ENCODE measurements at regions not wholly inside any gene's neighbourhood (a gene's known extent, or its start where the extent isn't known, plus 50 kb on each side); places are given as distances from the start of the nearest gene placed in this dataset.

DNA sequence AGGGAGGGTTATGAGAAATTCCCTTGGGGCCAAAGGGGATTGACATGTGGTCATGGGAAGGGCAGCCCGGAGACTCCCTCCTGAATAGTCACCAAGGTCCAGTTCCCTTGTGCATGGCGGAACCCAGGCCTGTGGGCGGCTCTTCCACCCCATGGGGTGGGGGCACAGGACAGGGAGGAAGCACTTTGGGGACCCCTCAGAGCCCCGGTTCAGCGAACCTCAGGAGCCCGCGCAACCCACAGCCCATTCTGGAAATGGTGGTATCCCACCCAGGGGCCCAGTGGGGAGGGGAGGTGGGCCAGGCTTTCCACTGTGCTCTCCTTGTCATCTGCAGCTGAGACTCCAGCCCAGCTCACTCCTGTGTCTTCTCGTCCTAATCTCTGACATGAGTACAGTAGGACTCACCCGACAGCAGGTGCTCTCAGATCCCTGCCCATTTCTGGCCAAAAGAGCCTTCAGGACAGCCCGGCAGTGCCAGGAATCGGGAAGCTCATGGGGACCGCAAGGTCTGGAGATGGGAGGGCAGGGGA is 255.2 kb upstream of the SFSWAP start:
- no peak overlapping the region for H3K4me3 ChIP-seq (ENCODE audit: low read depth in 1 of 3, low read length in 3 of 3)
- no peak for DNase-seq
- H3K4me1 ChIP-seq (ENCODE audit: control insufficient read depth in 3 of 3, insufficient read depth in 2 of 3, low read depth in 1 of 3, low read length in 2 of 3), result no peaks in the 10 kb centered on the region
- no peak for FAIRE-seq
- no peaks in the 10 kb centered on the region for H3K36me3 ChIP-seq (ENCODE audit: control insufficient read depth in 3 of 3, insufficient read depth in 2 of 3, low read depth in 1 of 3, low read length in 3 of 3)
- no peaks in the 10 kb centered on the region for H3K9me3 ChIP-seq (ENCODE audit: control insufficient read depth in 2 of 2, insufficient read depth in 1 of 2, low read depth in 1 of 2, low read length in 1 of 2)
- H3K27ac ChIP-seq (ENCODE audit: low read depth in 1 of 3, low read length in 2 of 3), result no peak overlapping the region
- 81 to 89% (median 84%) methylated on average over 12 of the region's 12 CpGs for WGBS, 3 donors
- no peaks in the 10 kb centered on the region for H3K27me3 ChIP-seq (ENCODE audit: control insufficient read depth in 3 of 3, insufficient read depth in 3 of 3, low read length in 3 of 3)

DNA sequence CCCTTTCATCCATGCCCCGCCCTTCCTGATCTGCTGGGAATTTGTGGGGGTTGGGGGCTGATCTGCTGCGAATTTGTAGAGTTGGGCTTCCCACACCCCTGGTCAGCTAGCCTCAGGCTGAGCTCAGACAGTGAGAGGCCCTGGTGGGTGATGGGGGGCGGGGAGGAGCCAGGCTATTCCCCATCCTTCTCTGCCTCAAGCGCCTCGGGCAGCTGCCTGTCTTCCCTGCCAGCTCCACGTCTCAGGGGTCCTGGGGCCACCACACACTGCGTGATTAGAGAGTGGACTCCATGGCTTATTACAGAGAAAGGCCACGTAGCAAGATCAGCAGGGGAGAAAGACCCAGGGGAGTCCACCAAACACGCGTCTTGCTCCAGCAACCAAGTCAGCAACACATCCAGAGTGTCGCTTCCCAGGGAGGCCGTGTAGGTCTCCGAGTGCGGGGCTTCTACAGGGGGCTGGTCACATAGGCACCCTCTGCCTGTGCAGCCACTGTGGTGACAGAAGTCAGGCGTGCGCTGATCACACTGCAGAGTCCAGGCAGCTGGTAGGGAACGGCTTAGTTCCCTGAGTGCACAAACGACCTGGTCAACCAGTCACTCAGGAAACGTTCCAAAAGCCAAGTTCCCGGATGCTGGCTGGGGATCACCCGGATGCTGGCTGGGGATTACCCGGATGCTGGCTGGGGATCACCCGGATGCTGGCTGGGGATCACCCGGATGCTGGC is 254.4 kb upstream of the SFSWAP start:
- no peaks in the 10 kb centered on the region for H3K9me3 ChIP-seq (ENCODE audit: control insufficient read depth in 2 of 2, insufficient read depth in 1 of 2, low read depth in 1 of 2, low read length in 1 of 2)
- DNase-seq, result no peak
- no peak for FAIRE-seq
- H3K27ac ChIP-seq (ENCODE audit: low read depth in 1 of 3, low read length in 2 of 3), result no peak overlapping the region
- H3K36me3 ChIP-seq (ENCODE audit: control insufficient read depth in 3 of 3, insufficient read depth in 2 of 3, low read depth in 1 of 3, low read length in 3 of 3), result no peaks in the 10 kb centered on the region
- 68 to 73% (median 70%) methylated on average over 23 to 24 of the region's 24 CpGs for WGBS, 3 donors
- no peaks in the 10 kb centered on the region for H3K4me1 ChIP-seq (ENCODE audit: control insufficient read depth in 3 of 3, insufficient read depth in 2 of 3, low read depth in 1 of 3, low read length in 2 of 3)
- H3K27me3 ChIP-seq (ENCODE audit: control insufficient read depth in 3 of 3, insufficient read depth in 3 of 3, low read length in 3 of 3), result no peaks in the 10 kb centered on the region
- H3K4me3 ChIP-seq (ENCODE audit: low read depth in 1 of 3, low read length in 3 of 3), result no peak overlapping the region

DNA sequence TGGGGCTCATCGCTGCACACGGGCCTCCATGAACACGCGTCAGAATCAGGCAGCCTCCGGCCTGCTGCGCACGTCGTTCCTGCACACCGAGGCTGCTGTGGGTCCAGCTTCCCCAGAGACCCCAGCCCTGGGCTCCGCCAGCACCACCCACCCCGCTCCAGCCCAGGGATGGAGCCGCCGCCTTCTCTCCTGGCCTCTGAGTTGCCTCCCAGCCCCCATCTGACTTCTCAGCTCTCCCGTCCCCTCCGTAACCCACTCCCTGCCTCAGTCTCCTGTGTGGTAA is 253.9 kb upstream of the SFSWAP start:
- H3K36me3 ChIP-seq (ENCODE audit: control insufficient read depth in 3 of 3, insufficient read depth in 2 of 3, low read depth in 1 of 3, low read length in 3 of 3), result no peaks in the 10 kb centered on the region
- no peak for FAIRE-seq
- no peak overlapping the region for H3K27ac ChIP-seq (ENCODE audit: low read depth in 1 of 3, low read length in 2 of 3)
- no peaks in the 10 kb centered on the region for H3K4me1 ChIP-seq (ENCODE audit: control insufficient read depth in 3 of 3, insufficient read depth in 2 of 3, low read depth in 1 of 3, low read length in 2 of 3)
- 88 to 91% (median 89%) methylated on average over 15 of the region's 15 CpGs for WGBS, 3 donors
- H3K9me3 ChIP-seq (ENCODE audit: control insufficient read depth in 2 of 2, insufficient read depth in 1 of 2, low read depth in 1 of 2, low read length in 1 of 2), result no peaks in the 10 kb centered on the region
- H3K27me3 ChIP-seq (ENCODE audit: control insufficient read depth in 3 of 3, insufficient read depth in 3 of 3, low read length in 3 of 3), result no peaks in the 10 kb centered on the region
- no peak overlapping the region for H3K4me3 ChIP-seq (ENCODE audit: low read depth in 1 of 3, low read length in 3 of 3)
- no peak for DNase-seq

DNA sequence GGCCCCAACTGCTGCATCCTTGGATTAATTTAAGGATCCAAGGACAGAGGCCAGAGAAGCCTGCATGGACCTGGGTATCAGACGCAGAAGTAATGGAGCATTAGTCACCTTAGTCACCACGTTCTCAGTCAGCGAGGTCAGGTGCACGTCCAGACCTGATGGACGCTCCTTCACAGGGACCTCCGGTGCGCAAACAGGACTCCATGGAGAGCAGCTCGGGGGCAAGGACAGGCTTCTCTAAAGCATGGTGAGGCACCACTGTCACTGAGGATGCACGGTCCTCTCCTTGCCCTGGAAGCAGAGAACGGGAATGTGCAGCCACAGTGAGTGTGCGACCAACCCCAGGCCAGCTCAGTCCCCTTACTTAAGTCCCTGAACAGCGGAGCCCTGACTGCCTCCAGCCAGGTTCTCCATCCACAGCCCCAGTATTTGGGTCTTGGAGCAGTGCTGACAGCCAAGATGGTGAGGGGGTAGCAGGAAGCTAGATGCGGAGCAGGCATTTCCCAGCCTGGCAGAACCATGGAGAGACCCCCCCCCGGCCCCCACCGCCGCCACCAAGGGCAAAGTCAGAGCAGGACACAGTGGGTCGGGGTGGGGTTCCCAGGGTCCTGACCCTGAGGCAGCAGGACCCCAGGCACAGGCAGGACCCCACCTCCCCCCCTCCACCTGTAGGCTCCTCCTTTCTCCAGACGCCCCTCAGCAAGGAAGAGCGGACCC is 253.4 kb upstream of the SFSWAP start:
- DNase-seq, result no peak
- no peaks in the 10 kb centered on the region for H3K36me3 ChIP-seq (ENCODE audit: control insufficient read depth in 3 of 3, insufficient read depth in 2 of 3, low read depth in 1 of 3, low read length in 3 of 3)
- FAIRE-seq, result no peak
- 85 to 88% (median 85%) methylated on average over 15 to 19 of the region's 19 CpGs for whole genome bisulfite sequencing, 3 donors
- no peak overlapping the region for H3K4me3 ChIP-seq (ENCODE audit: low read depth in 1 of 3, low read length in 3 of 3)
- H3K9me3 ChIP-seq (ENCODE audit: control insufficient read depth in 2 of 2, insufficient read depth in 1 of 2, low read depth in 1 of 2, low read length in 1 of 2), result no peaks in the 10 kb centered on the region
- H3K4me1 ChIP-seq (ENCODE audit: control insufficient read depth in 3 of 3, insufficient read depth in 2 of 3, low read depth in 1 of 3, low read length in 2 of 3), result no peaks in the 10 kb centered on the region
- no peak overlapping the region for H3K27ac ChIP-seq (ENCODE audit: low read depth in 1 of 3, low read length in 2 of 3)
- no peaks in the 10 kb centered on the region for H3K27me3 ChIP-seq (ENCODE audit: control insufficient read depth in 3 of 3, insufficient read depth in 3 of 3, low read length in 3 of 3)

DNA sequence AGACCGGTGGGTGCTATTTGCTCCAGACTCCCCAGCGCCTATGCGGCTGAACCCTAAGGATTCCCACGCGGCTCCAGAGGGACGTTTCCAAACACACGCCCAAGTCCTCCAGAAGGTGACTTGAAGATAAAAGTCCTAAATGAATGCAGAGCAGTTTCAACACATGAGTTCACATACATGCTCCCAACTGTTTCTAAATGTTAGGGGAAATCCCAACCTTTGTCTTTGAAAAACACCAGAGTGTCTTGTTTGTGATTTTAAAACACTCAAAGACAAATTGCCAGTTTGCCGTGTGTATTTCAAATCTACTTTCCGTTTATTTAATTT is 252.9 kb upstream of the SFSWAP start:
- DNase-seq, result no peak
- no peak for FAIRE-seq
- H3K36me3 ChIP-seq (ENCODE audit: control insufficient read depth in 3 of 3, insufficient read depth in 2 of 3, low read depth in 1 of 3, low read length in 3 of 3), result no peaks in the 10 kb centered on the region
- no peaks in the 10 kb centered on the region for H3K4me1 ChIP-seq (ENCODE audit: control insufficient read depth in 3 of 3, insufficient read depth in 2 of 3, low read depth in 1 of 3, low read length in 2 of 3)
- no peak overlapping the region for H3K27ac ChIP-seq (ENCODE audit: low read depth in 1 of 3, low read length in 2 of 3)
- H3K27me3 ChIP-seq (ENCODE audit: control insufficient read depth in 3 of 3, insufficient read depth in 3 of 3, low read length in 3 of 3), result no peaks in the 10 kb centered on the region
- no peak overlapping the region for H3K4me3 ChIP-seq (ENCODE audit: low read depth in 1 of 3, low read length in 3 of 3)
- H3K9me3 ChIP-seq (ENCODE audit: control insufficient read depth in 2 of 2, insufficient read depth in 1 of 2, low read depth in 1 of 2, low read length in 1 of 2), result no peaks in the 10 kb centered on the region
- 61 to 72% (median 64%) methylated on average over 9 of the region's 9 CpGs for WGBS, 3 donors

DNA sequence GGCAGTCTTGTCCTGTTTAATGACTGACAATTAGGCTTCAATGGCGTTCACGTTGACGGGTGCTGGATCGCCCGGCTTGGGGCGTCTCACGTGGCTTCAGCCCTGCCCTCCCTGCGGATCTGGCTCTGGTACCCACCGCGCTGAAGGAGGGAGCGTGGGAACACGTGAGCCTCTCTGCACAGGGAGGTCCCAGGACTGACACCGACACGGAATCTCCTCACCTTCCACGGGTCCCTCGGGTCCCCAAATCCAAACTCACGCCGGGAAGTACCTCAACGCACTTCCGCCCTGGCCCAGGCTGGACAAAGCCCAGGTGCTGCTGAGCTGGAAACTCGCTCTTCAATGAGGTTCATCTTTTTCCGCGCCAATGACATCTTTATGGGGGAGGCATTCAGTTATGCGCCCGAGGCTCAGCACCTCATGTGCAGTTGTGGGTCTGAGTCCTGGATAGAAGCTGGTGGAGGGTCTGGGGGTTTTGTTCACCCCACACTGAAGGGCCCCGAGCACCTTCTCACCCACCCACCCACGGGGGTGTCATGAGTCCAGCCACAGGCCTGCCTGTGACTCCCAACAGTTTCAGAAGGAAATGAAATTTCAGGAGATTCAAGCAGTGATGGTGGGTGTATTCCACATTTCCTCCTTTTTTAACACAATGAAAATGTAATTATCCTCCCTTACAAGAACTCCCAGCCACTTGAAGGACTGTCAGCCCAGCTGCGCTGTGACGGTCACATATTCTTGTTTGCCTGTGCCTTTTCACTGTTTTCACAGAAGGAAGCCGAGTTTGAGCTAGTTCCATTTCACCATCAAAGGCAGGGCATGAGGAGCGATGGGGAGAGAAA is 251.7 kb upstream of the SFSWAP start:
- H3K27ac ChIP-seq (ENCODE audit: low read depth in 1 of 3, low read length in 2 of 3), result no peak overlapping the region
- WGBS, 3 donors, result 79 to 82% (median 80%) methylated on average over 31 of the region's 31 CpGs
- no peaks in the 10 kb centered on the region for H3K27me3 ChIP-seq (ENCODE audit: control insufficient read depth in 3 of 3, insufficient read depth in 3 of 3, low read length in 3 of 3)
- FAIRE-seq (no peak), DNase-seq (no peak)
- no peaks in the 10 kb centered on the region for H3K9me3 ChIP-seq (ENCODE audit: control insufficient read depth in 2 of 2, insufficient read depth in 1 of 2, low read depth in 1 of 2, low read length in 1 of 2)
- H3K4me1 ChIP-seq (ENCODE audit: control insufficient read depth in 3 of 3, insufficient read depth in 2 of 3, low read depth in 1 of 3, low read length in 2 of 3), result no peaks in the 10 kb centered on the region
- H3K4me3 ChIP-seq (ENCODE audit: low read depth in 1 of 3, low read length in 3 of 3), result no peak overlapping the region
- no peaks in the 10 kb centered on the region for H3K36me3 ChIP-seq (ENCODE audit: control insufficient read depth in 3 of 3, insufficient read depth in 2 of 3, low read depth in 1 of 3, low read length in 3 of 3)

DNA sequence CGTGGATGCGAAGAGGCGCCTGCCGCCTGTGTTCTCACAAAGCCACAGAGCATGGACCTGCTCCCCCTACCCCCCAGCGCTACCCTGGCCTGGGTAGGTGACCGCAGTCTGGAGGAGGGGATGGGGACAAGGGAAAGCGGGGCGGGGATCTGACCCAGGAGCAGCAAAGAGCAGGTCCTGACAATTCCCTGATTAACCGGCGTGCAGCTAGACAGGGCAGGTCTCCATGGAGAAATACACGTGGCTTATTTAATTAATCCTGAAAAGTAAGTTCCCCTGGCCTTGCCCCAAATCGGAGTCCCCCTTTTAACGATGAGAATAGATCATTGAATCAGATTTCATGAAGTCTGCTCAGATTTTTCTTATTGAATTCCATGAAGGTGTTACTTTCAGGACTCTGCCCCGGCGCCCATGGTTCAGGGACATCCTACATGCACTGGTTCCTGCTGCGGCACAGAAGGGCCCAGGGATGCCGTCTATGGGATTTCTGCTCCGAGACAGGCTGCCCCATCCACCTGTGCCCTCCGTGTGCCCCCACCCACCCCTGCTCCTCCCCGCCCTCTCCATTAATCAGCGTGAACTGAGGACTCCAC is 251.0 kb upstream of the SFSWAP start:
- Histone ChIP-seq H3K4me1 (ENCODE audit: control insufficient read depth in 3 of 3, insufficient read depth in 2 of 3, low read depth in 1 of 3, low read length in 2 of 3) (no peaks in the 10 kb centered on the region), H3K9me3 (ENCODE audit: control insufficient read depth in 2 of 2, insufficient read depth in 1 of 2, low read depth in 1 of 2, low read length in 1 of 2) (no peaks in the 10 kb centered on the region), H3K36me3 (ENCODE audit: control insufficient read depth in 3 of 3, insufficient read depth in 2 of 3, low read depth in 1 of 3, low read length in 3 of 3) (no peaks in the 10 kb centered on the region), H3K4me3 (ENCODE audit: low read depth in 1 of 3, low read length in 3 of 3) (no peak overlapping the region), H3K27ac (ENCODE audit: low read depth in 1 of 3, low read length in 2 of 3) (no peak overlapping the region), H3K27me3 (ENCODE audit: control insufficient read depth in 3 of 3, insufficient read depth in 3 of 3, low read length in 3 of 3) (no peaks in the 10 kb centered on the region)
- no peak for FAIRE-seq
- 60 to 64% (median 62%) methylated on average over 21 of the region's 21 CpGs for WGBS, 3 donors
- no peak for DNase-seq

DNA sequence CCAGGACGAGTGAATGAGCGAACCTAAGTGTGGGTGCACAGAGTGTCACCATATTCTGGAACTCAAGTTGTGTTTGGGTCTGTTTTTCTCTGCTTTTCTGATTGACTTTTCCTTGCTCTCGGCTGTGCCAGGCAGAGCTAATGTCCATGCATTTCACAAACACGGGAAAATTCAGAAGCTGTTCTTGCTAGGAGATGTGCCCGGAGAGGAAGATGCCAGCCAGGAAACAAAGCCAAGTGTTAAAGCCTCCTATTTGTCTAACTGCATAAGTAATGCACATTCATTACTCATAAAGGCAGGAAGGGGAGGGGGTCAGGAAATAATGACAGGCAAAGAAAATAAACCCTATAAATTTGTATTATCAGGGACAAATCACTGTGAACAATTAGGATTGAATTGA is 250.4 kb upstream of the SFSWAP start:
- Histone ChIP-seq H3K4me1 (ENCODE audit: control insufficient read depth in 3 of 3, insufficient read depth in 2 of 3, low read depth in 1 of 3, low read length in 2 of 3) (no peaks in the 10 kb centered on the region), H3K9me3 (ENCODE audit: control insufficient read depth in 2 of 2, insufficient read depth in 1 of 2, low read depth in 1 of 2, low read length in 1 of 2) (no peaks in the 10 kb centered on the region), H3K27me3 (ENCODE audit: control insufficient read depth in 3 of 3, insufficient read depth in 3 of 3, low read length in 3 of 3) (no peaks in the 10 kb centered on the region), H3K36me3 (ENCODE audit: control insufficient read depth in 3 of 3, insufficient read depth in 2 of 3, low read depth in 1 of 3, low read length in 3 of 3) (no peaks in the 10 kb centered on the region), H3K27ac (ENCODE audit: low read depth in 1 of 3, low read length in 2 of 3) (no peak overlapping the region), H3K4me3 (ENCODE audit: low read depth in 1 of 3, low read length in 3 of 3) (no peak overlapping the region)
- no peak for DNase-seq
- 69 to 76% (median 71%) methylated on average over 5 of the region's 5 CpGs for WGBS, 3 donors
- FAIRE-seq, result no peak
